ENCODE measurements at regions not wholly inside any gene's neighbourhood (a gene's known extent, or its start where the extent isn't known, plus 50 kb on each side); places are given as distances from the start of the nearest gene placed in this dataset.
"Not testable (repeated sequence)": the region's sequence is repeated elsewhere in the genome, so short reads cannot be mapped to it uniquely, and the experiment has no call there.

DNA sequence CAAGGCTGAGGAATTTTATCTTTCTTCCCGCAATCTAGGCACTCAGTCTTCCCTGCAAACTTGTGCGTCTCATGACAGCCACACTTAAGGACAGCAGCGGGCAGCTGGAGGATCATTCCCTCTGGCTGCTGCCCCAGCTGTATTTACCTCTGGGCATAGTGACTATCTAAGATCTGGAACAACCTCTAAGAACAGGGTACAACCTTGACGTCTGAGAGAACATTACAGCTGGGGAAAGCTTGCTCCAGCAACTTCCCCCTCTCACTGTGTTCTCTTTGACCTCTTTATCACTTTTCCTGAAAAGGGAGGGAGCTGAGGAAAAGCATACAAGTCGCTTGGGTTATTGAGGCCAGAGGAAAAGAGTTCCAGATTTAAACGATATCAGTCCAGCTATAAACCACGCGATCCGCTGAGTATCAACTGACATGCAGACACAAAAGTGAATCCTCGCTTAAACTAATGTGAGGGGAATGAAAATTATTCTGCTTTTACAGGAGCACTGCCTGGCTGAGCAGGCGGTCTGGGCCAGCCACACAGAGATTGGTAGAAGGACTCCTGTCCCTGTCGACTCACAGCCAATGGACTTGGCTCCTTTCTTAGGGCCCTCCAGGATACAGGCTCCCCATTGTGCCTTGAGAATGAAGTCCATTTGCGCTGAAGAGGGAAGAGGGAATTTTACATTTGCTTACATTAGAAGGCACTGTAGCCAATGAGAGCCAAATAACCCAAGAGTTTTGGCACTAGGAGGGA lies 153.3 kb downstream of the QRSL1 start:
- Histone ChIP-seq H3K27ac (no peak overlapping the region), H3K9me3 (no peaks in the 10 kb centered on the region), H3K27me3 (no peaks in the 10 kb centered on the region), H3K36me3 (ENCODE audit: low read depth, missing control alignments) (no peaks in the 10 kb centered on the region), H3K4me1 (no peaks in the 10 kb centered on the region), H3K4me3 (no peak overlapping the region)
- TF ChIP-seq, protein P1, sequence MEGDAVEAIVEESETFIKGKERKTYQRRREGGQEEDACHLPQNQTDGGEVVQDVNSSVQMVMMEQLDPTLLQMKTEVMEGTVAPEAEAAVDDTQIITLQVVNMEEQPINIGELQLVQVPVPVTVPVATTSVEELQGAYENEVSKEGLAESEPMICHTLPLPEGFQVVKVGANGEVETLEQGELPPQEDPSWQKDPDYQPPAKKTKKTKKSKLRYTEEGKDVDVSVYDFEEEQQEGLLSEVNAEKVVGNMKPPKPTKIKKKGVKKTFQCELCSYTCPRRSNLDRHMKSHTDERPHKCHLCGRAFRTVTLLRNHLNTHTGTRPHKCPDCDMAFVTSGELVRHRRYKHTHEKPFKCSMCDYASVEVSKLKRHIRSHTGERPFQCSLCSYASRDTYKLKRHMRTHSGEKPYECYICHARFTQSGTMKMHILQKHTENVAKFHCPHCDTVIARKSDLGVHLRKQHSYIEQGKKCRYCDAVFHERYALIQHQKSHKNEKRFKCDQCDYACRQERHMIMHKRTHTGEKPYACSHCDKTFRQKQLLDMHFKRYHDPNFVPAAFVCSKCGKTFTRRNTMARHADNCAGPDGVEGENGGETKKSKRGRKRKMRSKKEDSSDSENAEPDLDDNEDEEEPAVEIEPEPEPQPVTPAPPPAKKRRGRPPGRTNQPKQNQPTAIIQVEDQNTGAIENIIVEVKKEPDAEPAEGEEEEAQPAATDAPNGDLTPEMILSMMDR (IDR thresholded peaks at IDR 0.05), result no peak
- no peak for TF ChIP-seq POLR2A (IDR thresholded peaks at IDR 0.05)
- no peak for DNase-seq
- intact Hi-C loops (cut with DNase I; ENCODE audit: low total_unique reads), result no loop called here
- WGBS, 2 donors, result 57 to 69% methylated on average over 13 of the region's 13 CpGs

DNA sequence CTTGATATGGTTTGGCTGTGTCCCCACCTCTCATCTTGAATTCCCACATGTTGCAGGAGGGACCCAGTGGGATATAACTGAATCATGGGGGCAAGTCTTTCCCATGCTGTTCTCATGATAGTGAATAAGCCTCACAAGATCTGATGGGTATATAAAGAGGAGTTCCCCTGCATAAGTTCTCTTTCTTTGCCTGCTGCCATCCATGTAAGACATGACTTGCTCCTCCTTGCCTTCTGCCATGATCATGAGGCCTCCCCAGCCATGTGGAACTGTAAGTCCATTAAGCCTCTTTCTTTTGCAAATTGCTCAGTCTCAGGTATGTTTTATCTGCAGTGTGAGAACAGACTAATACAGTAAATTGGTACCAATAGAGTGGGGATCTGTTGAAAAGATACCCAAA lies 150.2 kb downstream of the QRSL1 start:
- intact Hi-C loops (cut with DNase I; ENCODE audit: low total_unique reads); H3K27ac ChIP-seq; DNase-seq; H3K27me3 ChIP-seq; H3K4me3 ChIP-seq; H3K4me1 ChIP-seq; H3K36me3 ChIP-seq (ENCODE audit: low read depth, missing control alignments); H3K9me3 ChIP-seq: not testable (repeated sequence)

DNA sequence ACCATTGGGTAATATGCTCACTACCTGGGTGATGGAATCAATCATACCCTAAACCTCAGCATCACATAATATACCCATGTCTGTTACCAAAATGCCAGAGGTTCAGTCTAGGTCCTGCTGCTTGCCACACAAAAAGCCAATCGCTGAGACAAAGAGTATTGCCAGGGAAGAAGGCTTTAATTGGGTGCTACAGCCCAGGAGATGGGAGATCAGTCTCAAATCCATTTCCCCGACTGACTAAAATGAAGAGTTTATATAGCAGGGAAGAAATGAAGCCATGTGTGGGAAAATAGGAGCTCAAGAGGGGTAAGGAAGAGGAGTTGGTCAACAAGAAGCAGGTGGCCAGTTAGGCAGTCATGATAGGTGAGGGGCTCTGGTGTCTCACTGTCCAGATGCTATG lies 149.6 kb downstream of the QRSL1 start:
- H3K4me3 ChIP-seq, result no peak overlapping the region
- 95 to 98% methylated on average over 2 of the region's 2 CpGs for WGBS, 2 donors
- no peaks in the 10 kb centered on the region for H3K4me1 ChIP-seq
- H3K9me3 ChIP-seq, result no peaks in the 10 kb centered on the region
- H3K36me3 ChIP-seq (ENCODE audit: low read depth, missing control alignments), result no peaks in the 10 kb centered on the region
- no peak for DNase-seq
- no peak overlapping the region for H3K27ac ChIP-seq
- no peaks in the 10 kb centered on the region for H3K27me3 ChIP-seq
- TF ChIP-seq, protein P1 (IDR thresholded peaks at IDR 0.05), result no peak
- no peak for TF ChIP-seq POLR2A (IDR thresholded peaks at IDR 0.05)
- intact Hi-C loops (cut with DNase I; ENCODE audit: low total_unique reads), result no loop called here

DNA sequence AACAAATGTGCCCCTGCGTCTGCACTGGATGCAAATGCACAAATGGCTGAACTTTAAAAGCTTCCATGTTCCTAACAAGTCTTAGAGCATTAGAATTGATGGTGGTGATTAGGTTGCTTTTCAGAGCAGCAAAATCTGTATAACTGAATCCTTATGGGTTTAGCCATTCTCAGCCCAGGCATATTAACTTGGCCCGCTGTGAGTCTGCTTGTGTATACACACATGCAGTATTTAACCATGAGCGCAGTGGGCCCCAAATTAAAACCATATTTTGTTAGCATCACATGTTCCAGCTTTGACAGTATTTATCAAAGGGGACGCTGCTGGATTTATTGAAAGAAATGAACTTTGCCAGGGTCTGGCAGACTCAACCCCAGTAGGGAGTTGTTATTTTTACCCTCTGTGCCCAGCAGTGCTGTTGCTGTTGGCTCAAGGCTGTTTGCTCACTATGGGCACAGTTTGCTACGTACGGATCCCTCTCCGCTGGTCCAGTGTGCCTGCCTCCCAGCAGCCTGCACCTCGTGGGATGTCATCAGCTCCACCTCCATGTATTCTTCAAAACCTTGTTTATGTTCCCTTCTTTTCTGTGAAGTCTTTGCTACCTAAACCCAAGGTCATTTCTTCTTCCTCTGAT lies 144.7 kb downstream of the QRSL1 start:
- intact Hi-C loops (cut with DNase I; ENCODE audit: low total_unique reads), result no loop called here
- no peaks in the 10 kb centered on the region for H3K27me3 ChIP-seq
- WGBS, 2 donors, result 71 to 77% methylated on average over 8 of the region's 8 CpGs
- DNase-seq, result no peak
- H3K4me1 ChIP-seq, result no peaks in the 10 kb centered on the region
- TF ChIP-seq, protein P1 (IDR thresholded peaks at IDR 0.05), result no peak
- TF ChIP-seq POLR2A (IDR thresholded peaks at IDR 0.05), result no peak
- H3K27ac ChIP-seq, result no peak overlapping the region
- H3K36me3 ChIP-seq (ENCODE audit: low read depth, missing control alignments), result no peaks in the 10 kb centered on the region
- no peaks in the 10 kb centered on the region for H3K9me3 ChIP-seq
- H3K4me3 ChIP-seq, result no peak overlapping the region

DNA sequence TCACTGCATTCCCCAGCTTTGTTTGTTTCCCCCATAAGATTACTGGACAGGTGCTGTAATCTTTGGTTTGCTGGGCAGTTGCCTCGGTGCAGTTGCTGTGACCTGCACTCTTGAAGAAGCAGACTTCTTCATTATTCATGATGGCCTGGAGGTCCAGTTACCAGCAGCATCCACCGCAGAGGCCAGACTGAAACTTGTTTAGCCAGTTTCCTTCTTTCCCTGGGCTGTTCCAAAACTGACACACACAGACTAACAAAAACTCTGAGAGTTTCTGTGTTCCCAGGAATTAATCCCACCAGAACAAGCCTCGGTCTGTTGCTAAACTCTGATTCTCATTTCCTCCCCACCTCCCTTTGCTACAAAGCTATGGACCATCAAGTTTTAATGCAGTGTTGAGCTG lies 144.1 kb downstream of the QRSL1 start:
- H3K9me3 ChIP-seq, result no peaks in the 10 kb centered on the region
- H3K27ac ChIP-seq, result no peak overlapping the region
- TF ChIP-seq, protein P1 (IDR thresholded peaks at IDR 0.05), result no peak
- no peak for TF ChIP-seq POLR2A (IDR thresholded peaks at IDR 0.05)
- intact Hi-C loops (cut with DNase I; ENCODE audit: low total_unique reads), result no loop called here
- H3K36me3 ChIP-seq (ENCODE audit: low read depth, missing control alignments), result no peaks in the 10 kb centered on the region
- no peaks in the 10 kb centered on the region for H3K4me1 ChIP-seq
- WGBS, 2 donors, result 68 to 75% methylated on average over 3 of the region's 3 CpGs
- H3K4me3 ChIP-seq, result no peak overlapping the region
- no peak for DNase-seq
- H3K27me3 ChIP-seq, result no peaks in the 10 kb centered on the region

Measured in testis (tissue), 2 donors.